K562 (cell line): ENCODE measurements at regions not wholly inside any gene's neighbourhood (a gene's known extent, or its start where the extent isn't known, plus 50 kb on each side); places are given as distances from the start of the nearest gene placed in this dataset.

Source experiments
- ATAC-seq: fragments of 200-7000 bp; cut with Tn5 transposase; 3 replicates; pipeline ENCODE4 v1.9.1; 2020; ENCODE audit warnings: moderate library complexity
- BruUV-seq: library from RNA; stranded (reverse); fragments of 400-500 nt; replicated peaks from 2 replicates; lab custom pipeline; 2021; lab: Mats Ljungman, UMichigan
- CTCF ChIA-PET: fragments of 300-600 bp; formaldehyde crosslinking; extraction: SDS; loops from one replicate; lab custom pipeline; 2021; ENCODE audit warnings: low intra/inter-chr PET ratio; lab: Yijun Ruan, JAX
- POLR2A ChIA-PET: fragments of 300-600, 350-650 bp; sonication (Branson Sonifier 250); formaldehyde crosslinking; extraction: SDS; loops from one replicate; lab custom pipeline; 2021; ENCODE audit warnings: antibody characterized with exemption, inconsistent platforms; lab: Yijun Ruan, JAX
- DNase-seq, 4 experiments: peaks; one replicate each; pipeline versions ENCODE4 v3.0.0 to v3.0.0-alpha.2; 2011 to 2018; ENCODE audit warnings: low spot score in 3 of 4, mixed read lengths in 3 of 4; ENCODE audit errors: extremely low read depth in 1 of 4
- FAIRE-seq: peaks from 2 replicates; lab custom pipeline; 2011; peaks lifted over from hg19 to GRCh38; lab: Jason Lieb, UNC
- H2AFZ ChIP-seq: 2 replicates; pipeline ENCODE4 v1.6.0; 2011; ENCODE audit warnings: low read depth, low read length, control low read depth, inconsistent platforms
- H3K27ac ChIP-seq: fragments of 200-600 bp; 3 replicates; pipeline ENCODE4 v1.8.0; 2011; ENCODE audit warnings: low read depth, mild to moderate bottlenecking, control low read depth, inconsistent platforms, low read length, moderate library complexity, mixed read lengths; ENCODE audit errors: extremely low read depth
- H3K27me3 ChIP-seq, 2 experiments: fragments of 300-600 bp in 1 of 2; 2 replicates in 1 of 2; 3 replicates in 1 of 2; pipeline versions ENCODE4 v1.6.0 to v1.8.0; 2011; ENCODE audit warnings: inconsistent platforms in 2 of 2, low read length in 2 of 2, mild to moderate bottlenecking in 1 of 2, mixed read lengths in 1 of 2, moderate library complexity in 1 of 2; ENCODE audit not compliant: control insufficient read depth in 2 of 2, insufficient read depth in 2 of 2
- H3K36me3 ChIP-seq: fragments of 300-600 bp; 3 replicates; pipeline ENCODE4 v1.8.0; 2011; ENCODE audit warnings: mild to moderate bottlenecking, low read length, inconsistent platforms; ENCODE audit not compliant: control insufficient read depth, insufficient read depth
- H3K4me1 ChIP-seq, 2 experiments: fragments of 200-600 bp in 1 of 2; replicated peaks in 1 of 2; 2 replicates in 1 of 2; 3 replicates in 1 of 2; pipeline versions ENCODE4 v1.5.1 to v1.8.0; 2011; ENCODE audit warnings: inconsistent platforms in 2 of 2, low read length in 2 of 2, mild to moderate bottlenecking in 1 of 2, mixed read lengths in 1 of 2, moderate library complexity in 1 of 2; ENCODE audit not compliant: control insufficient read depth in 2 of 2, insufficient read depth in 2 of 2
- H3K4me2 ChIP-seq: 2 replicates; pipeline ENCODE4 v1.6.1; 2011; ENCODE audit warnings: low read length, control low read depth, inconsistent platforms, mixed read lengths; ENCODE audit not compliant: insufficient read depth
- H3K4me3 ChIP-seq: fragments of 200-600 bp; sonication (generic), shearing (Covaris generic); 2 replicates; pipeline ENCODE4 v1.5.1; 2016; ENCODE audit warnings: control low read depth, inconsistent platforms
- H3K79me2 ChIP-seq: fragments of 200-600 bp; 3 replicates; pipeline ENCODE4 v1.8.0; 2011; ENCODE audit warnings: low read length, inconsistent platforms; ENCODE audit not compliant: control insufficient read depth, insufficient read depth
- H3K9ac ChIP-seq, 2 experiments: 2 replicates each; pipeline versions ENCODE4 v1.6.0 to v1.6.1; 2011; ENCODE audit warnings: low read depth in 2 of 2, low read length in 2 of 2, control low read depth in 1 of 2, inconsistent platforms in 1 of 2, mild to moderate bottlenecking in 1 of 2, mixed read lengths in 1 of 2; ENCODE audit not compliant: insufficient read depth in 1 of 2
- H3K9me1 ChIP-seq: one replicate; pipeline ENCODE4 v1.6.0; 2011; ENCODE audit warnings: inconsistent platforms, mild to moderate bottlenecking, low read length, moderate library complexity; ENCODE audit not compliant: control insufficient read depth, insufficient read depth
- H3K9me3 ChIP-seq: replicated peaks from 2 replicates; pipeline ENCODE4 v1.5.1; 2011; ENCODE audit warnings: low read depth, low read length, inconsistent platforms; ENCODE audit not compliant: control insufficient read depth, insufficient read depth
- H4K20me1 ChIP-seq: replicated peaks from 2 replicates; pipeline ENCODE4 v1.6.1; 2011; ENCODE audit warnings: low read length, inconsistent platforms, mixed read lengths; ENCODE audit not compliant: control insufficient read depth, insufficient read depth
- BRF2 ChIP-seq: IDR thresholded peaks from 3 replicates; pipeline ENCODE4 v1.6.1; 2011; ENCODE audit warnings: borderline replicate concordance, mild to moderate bottlenecking; ENCODE audit not compliant: insufficient read length, insufficient read depth
- CBX2 ChIP-seq: fragments of 200-600 bp; sonication (generic); IDR thresholded peaks from one replicate; pipeline ENCODE4 v1.6.1; 2012; ENCODE audit warnings: mild to moderate bottlenecking, low read length, inconsistent platforms; ENCODE audit not compliant: insufficient read depth, poor library complexity, severe bottlenecking
- CEBPG ChIP-seq, 3 experiments: fragments of 200-800 bp in 1 of 3; sonication (Bioruptor generic) in 1 of 3; sonication (generic) in 1 of 3; formaldehyde crosslinking in 1 of 3; IDR thresholded peaks in 2 of 3; conservative IDR thresholded peaks in 1 of 3; 2 replicates each; pipeline versions ENCODE4 v1.6.1 to v1.8.0; 2016 to 2022; ENCODE audit warnings: missing compliant biosample characterization in 2 of 3, missing genetic modification characterization in 2 of 3, mild to moderate bottlenecking in 1 of 3, missing genetic modification reagents in 1 of 3
- ETV6 ChIP-seq, 3 experiments: fragments of 150-350 bp in 1 of 3; sonication (generic) in 1 of 3; formaldehyde crosslinking in 1 of 3; IDR thresholded peaks; 2 replicates each; pipeline versions ENCODE4 v1.6.1 to v1.8.0; 2014 to 2022; ENCODE audit warnings: borderline replicate concordance in 2 of 3, low read depth in 2 of 3, antibody characterized with exemption in 1 of 3, low read length in 1 of 3, mild to moderate bottlenecking in 1 of 3, missing genetic modification reagents in 1 of 3
- HNRNPK ChIP-seq: fragments of 200-400 bp; formaldehyde crosslinking; IDR thresholded peaks from one replicate; pipeline ENCODE4 v1.6.1; 2018; ENCODE audit warnings: mild to moderate bottlenecking, low read depth, low read length; ENCODE audit not compliant: poor library complexity, severe bottlenecking
- NFRKB ChIP-seq: fragments of 450-650 bp; IDR thresholded peaks from 2 replicates; pipeline ENCODE4 v1.6.1; 2016; ENCODE audit warnings: low read depth
- POLR3A ChIP-seq: IDR thresholded peaks from 2 replicates; pipeline ENCODE4 v1.6.1; 2011; ENCODE audit warnings: borderline replicate concordance, mild to moderate bottlenecking, moderate library complexity; ENCODE audit not compliant: insufficient read length, insufficient read depth; ENCODE audit errors: extremely low read depth
- ZNF507 ChIP-seq: conservative IDR thresholded peaks from 2 replicates; pipeline ENCODE4 v1.6.1; 2017; ENCODE audit warnings: missing genetic modification characterization, missing compliant biosample characterization
- WGBS: fragments of 100-300 bp; shearing (Covaris generic); methylation state at CpG from one replicate; pipeline ENCODE4 v1.1.6; 2016; ENCODE audit warnings: low coverage, mixed read lengths; ENCODE audit not compliant: insufficient coverage; ENCODE audit errors: missing lambda C conversion rate; 5-methylcytosine and 5-hydroxymethylcytosine counted together
- in situ Hi-C: fragments of 300-500 bp; cut with MboI; formaldehyde crosslinking; loops from 4 replicates; pipeline ENCODE4 v1.15.0; 2018; ENCODE audit warnings: inconsistent platforms, mixed read lengths
- intact Hi-C: fragments of 100-400 bp; cut with micrococcal nuclease; formaldehyde crosslinking; loops from 2 replicates; pipeline ENCODE4 v1.14.2; 2022

DNA sequence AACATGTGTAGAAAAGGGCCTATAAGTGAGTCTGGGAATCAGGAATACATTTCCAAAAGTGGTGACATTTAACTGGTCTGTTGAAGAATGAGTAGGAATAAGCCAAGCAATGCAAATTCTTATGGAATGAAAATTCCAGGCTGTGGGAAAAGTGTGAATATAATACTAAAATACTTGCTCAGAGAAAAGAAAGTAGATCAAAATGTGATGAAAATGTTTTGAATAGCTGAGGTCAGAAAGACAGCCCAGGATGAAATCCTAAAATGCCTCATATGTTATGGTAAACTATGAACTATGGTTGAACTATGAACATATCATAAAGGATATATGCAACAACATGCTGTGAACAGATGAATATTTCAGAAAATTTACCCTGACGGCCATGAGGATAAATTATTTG lies 688.3 kb upstream of the FAT3 start (continued):
- TF ChIP-seq CEBPG (CRISPR knock-in tag; IDR thresholded peaks at IDR 0.05), result no peak
- no peak for TF ChIP-seq CEBPG (tag; conservative IDR thresholded peaks at IDR 0.05 in 1 of 2, IDR thresholded peaks at IDR 0.05 in 1 of 2)

DNA sequence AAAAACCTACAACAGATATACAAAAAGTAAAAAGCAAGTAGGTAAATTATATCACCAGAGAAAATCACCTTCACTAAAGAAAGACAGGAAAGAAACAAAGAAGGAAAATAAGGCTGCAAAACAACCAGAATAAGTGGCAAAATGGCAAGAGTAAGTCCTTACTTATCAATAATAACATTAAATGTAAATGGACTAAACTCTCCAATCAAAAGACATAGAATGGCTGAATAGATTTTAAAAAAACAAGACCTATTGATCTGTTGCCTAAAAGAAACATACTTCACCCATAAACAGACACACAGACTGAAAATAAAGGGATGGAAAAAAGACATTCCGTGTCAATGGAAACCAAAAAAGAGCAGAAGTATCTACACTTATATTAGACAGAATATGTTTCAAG lies 695.7 kb upstream of the FAT3 start:
- Histone ChIP-seq H3K4me1 (no peaks in the 10 kb centered on the region), H4K20me1 (no peaks in the 10 kb centered on the region), H3K9ac (no peak overlapping the region), H3K4me2 (no peak overlapping the region), H3K4me3 (no peak overlapping the region), H3K27me3 (no peaks in the 10 kb centered on the region), H3K79me2 (no peaks in the 10 kb centered on the region), H3K27ac (no peak overlapping the region), H3K9me1 (no peaks in the 10 kb centered on the region), H2AFZ (no peak overlapping the region), H3K9me3 (no peaks in the 10 kb centered on the region), H3K36me3 (no peaks in the 10 kb centered on the region)
- in situ Hi-C loops (no loop called here), intact Hi-C loops (no loop called here)
- BruUV-seq, result no TSS peak
- DNase-seq (no peak), ATAC-seq (no peak), FAIRE-seq (no peak)
- TF ChIP-seq HNRNPK, result no peak
- no peak for TF ChIP-seq BRF2
- no peak for TF ChIP-seq NFRKB
- TF ChIP-seq ZNF507, result peak; percentile 94
- no peak for TF ChIP-seq CBX2
- TF ChIP-seq ETV6 (IDR thresholded peaks at IDR 0.05; ENCODE audit: borderline replicate concordance in 1 of 2, low read depth in 2 of 2, low read length in 1 of 2), result no peak
- no peak for TF ChIP-seq ETV6 (CRISPR knock-in tag; IDR thresholded peaks at IDR 0.05; ENCODE audit: borderline replicate concordance)
- no peak for TF ChIP-seq POLR3A
- ChIA-PET POLR2A (no interaction called here), CTCF (no interaction called here)
- WGBS, result 0% methylated on average over 1 of the region's 1 CpG
